Colonic mucosa (tissue), 4 donors: ENCODE measurements at regions not wholly inside any gene's neighbourhood (a gene's known extent, or its start where the extent isn't known, plus 50 kb on each side); places are given as distances from the start of the nearest gene placed in this dataset.

Source experiments
- DNase-seq: peaks from one replicate; pipeline ENCODE4 v3.0.0-alpha.2; 2020
- H3K27ac ChIP-seq: fragments of 200-600 bp; one replicate; pipeline ENCODE4 v1.8.0; 2021
- H3K27me3 ChIP-seq: fragments of 200-600 bp; one replicate; pipeline ENCODE4 v1.8.0; 2021
- H3K36me3 ChIP-seq: fragments of 200-600 bp; one replicate; pipeline ENCODE4 v1.8.0; 2021
- H3K4me1 ChIP-seq: fragments of 200-600 bp; one replicate; pipeline ENCODE4 v1.8.0; 2021; ENCODE audit warnings: mild to moderate bottlenecking
- H3K4me3 ChIP-seq: fragments of 200-600 bp; one replicate; pipeline ENCODE4 v1.8.0; 2021
- H3K9ac ChIP-seq, 2 donors: one replicate each; pipeline ENCODE4 v1.7.0; 2013; ENCODE audit warnings: control low read depth in 2 of 2, low read depth in 2 of 2, low read length in 2 of 2
- H3K9me3 ChIP-seq: fragments of 200-600 bp; one replicate; pipeline ENCODE4 v1.8.0; 2021
- CTCF ChIP-seq: fragments of 200-600 bp; IDR thresholded peaks from one replicate; pipeline ENCODE4 v1.8.0; 2022; ENCODE audit warnings: antibody characterized with exemption, mild to moderate bottlenecking
- intact Hi-C: fragments of 100-400 bp; cut with DNase I; formaldehyde crosslinking; loops from one replicate; pipeline ENCODE4 v1.14.1; 2022
- donor health status: healthy.
- donor health status: DM: no; HTN: no; CAD: no.
- donor health status: DM: no; HTN: no; CAD: no.

- no peak overlapping the region for H3K4me3 ChIP-seq
- H3K27me3 ChIP-seq, result no peaks in the 10 kb centered on the region
- H3K36me3 ChIP-seq, result no peaks in the 10 kb centered on the region
- no peak overlapping the region for H3K9ac ChIP-seq
- no peaks in the 10 kb centered on the region for H3K9me3 ChIP-seq
- DNase-seq, result peak; percentile 7
- intact Hi-C loops, result no loop called here
- H3K4me1 ChIP-seq, result no peaks in the 10 kb centered on the region
- H3K27ac ChIP-seq, result no peak overlapping the region
- no peak for TF ChIP-seq CTCF
These were observed 59.3 kb upstream of the IGFBP3 start for GRCh38 chr7:45980181-45980905.

- intact Hi-C loops, result no loop called here
- DNase-seq, result peak; percentile 10
- H3K27ac ChIP-seq, result no peak overlapping the region
- no peak overlapping the region for H3K4me3 ChIP-seq
- H3K4me1 ChIP-seq, result no peaks in the 10 kb centered on the region
- H3K9me3 ChIP-seq, result no peaks in the 10 kb centered on the region
- no peaks in the 10 kb centered on the region for H3K27me3 ChIP-seq
- no peak overlapping the region for H3K9ac ChIP-seq
- TF ChIP-seq CTCF, result no peak
- no peaks in the 10 kb centered on the region for H3K36me3 ChIP-seq
These were observed 58.5 kb upstream of the IGFBP3 start for GRCh38 chr7:45979275-45980180.

DNA sequence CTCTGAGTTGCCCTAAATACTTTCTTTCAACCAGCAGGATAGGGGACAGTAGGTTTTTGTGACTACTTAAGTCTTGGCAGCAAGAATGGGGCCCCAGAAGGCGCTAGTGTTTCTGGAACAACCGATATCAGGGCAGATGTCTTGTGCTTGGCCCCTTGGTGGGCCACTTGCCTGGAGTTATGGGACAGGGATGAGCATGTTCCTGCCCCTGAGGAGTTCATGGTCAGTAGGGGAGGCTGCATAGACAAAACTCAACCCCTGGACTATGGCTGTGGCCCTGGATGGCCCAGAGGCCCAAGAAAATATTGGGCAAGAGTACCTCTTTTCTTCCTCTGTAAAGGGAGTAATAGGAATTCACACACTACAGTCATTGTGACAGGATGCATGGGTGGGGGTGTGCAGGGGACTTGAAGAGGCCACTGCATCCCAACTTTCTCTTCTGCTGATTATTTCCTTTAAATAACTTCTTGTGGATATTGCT is 57.7 kb upstream of the IGFBP3 start:
- H3K27me3 ChIP-seq, result no peaks in the 10 kb centered on the region
- no peaks in the 10 kb centered on the region for H3K9me3 ChIP-seq
- H3K36me3 ChIP-seq, result no peaks in the 10 kb centered on the region
- no peaks in the 10 kb centered on the region for H3K4me1 ChIP-seq
- H3K9ac ChIP-seq, result no peak overlapping the region
- TF ChIP-seq CTCF, result no peak
- no peak overlapping the region for H3K4me3 ChIP-seq
- intact Hi-C loops, result no loop called here
- H3K27ac ChIP-seq, result no peak overlapping the region
- peak; percentile 10 for DNase-seq

DNA sequence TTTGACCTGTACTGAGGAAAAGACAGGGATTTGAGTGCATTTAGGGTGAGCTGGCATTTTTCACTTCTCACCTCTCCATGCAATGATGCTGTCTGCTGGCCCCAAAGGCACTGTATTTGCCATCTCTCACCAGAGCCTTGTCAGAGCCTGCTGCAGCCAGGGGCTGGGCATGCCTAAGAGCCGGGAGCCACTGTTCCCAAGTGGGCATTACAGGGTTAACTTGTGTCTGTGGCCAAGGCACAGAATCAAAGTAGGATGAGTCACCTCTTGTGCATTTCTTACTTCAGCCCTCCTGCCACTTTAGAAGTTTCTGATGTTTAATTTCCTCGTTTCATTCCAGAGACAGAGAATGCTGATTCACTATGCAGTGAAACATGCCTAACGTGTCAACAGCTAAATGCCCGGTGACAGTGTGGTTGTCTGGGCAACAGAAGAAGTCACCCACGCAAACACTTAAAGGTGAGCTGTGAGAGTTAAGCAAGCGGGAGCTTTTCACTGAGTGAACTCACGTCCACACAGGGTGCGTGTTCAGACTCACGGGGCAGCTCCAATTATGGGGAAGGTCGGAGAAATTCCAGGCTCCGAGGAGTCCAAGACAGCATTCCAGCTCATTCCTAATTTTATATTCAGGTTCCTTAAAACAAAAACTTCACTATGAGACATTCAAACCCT is 57.1 kb upstream of the IGFBP3 start:
- Histone ChIP-seq H3K9ac (no peak overlapping the region), H3K4me3 (no peak overlapping the region), H3K4me1 (no peaks in the 10 kb centered on the region), H3K27ac (no peak overlapping the region), H3K9me3 (no peaks in the 10 kb centered on the region), H3K27me3 (no peaks in the 10 kb centered on the region), H3K36me3 (no peaks in the 10 kb centered on the region)
- DNase-seq, result peak; percentile 16
- intact Hi-C loops, result no loop called here
- no peak for TF ChIP-seq CTCF

- H3K9ac ChIP-seq, result no peak overlapping the region
- intact Hi-C loops, result no loop called here
- no peaks in the 10 kb centered on the region for H3K36me3 ChIP-seq
- no peaks in the 10 kb centered on the region for H3K4me1 ChIP-seq
- no peak overlapping the region for H3K4me3 ChIP-seq
- no peaks in the 10 kb centered on the region for H3K27me3 ChIP-seq
- H3K27ac ChIP-seq, result no peak overlapping the region
- no peaks in the 10 kb centered on the region for H3K9me3 ChIP-seq
- TF ChIP-seq CTCF, result no peak
- DNase-seq, result no peak
These were observed 56.2 kb upstream of the IGFBP3 start for GRCh38 chr7:45977256-45977780.
